Liver (tissue), 8 donors: ENCODE measurements at regions not wholly inside any gene's neighbourhood (a gene's known extent, or its start where the extent isn't known, plus 50 kb on each side); places are given as distances from the start of the nearest gene placed in this dataset.

Source experiments
- DNase-seq: peaks from one replicate; pipeline ENCODE4 v3.0.0-alpha.2; 2017; ENCODE audit warnings: low spot score
- H3K27ac ChIP-seq, 2 donors: one replicate each; pipeline ENCODE4 v1.7.0; 2013; ENCODE audit warnings: inconsistent platforms in 2 of 2, low read length in 2 of 2, control low read depth in 1 of 2, low read depth in 1 of 2, mild to moderate bottlenecking in 1 of 2
- H3K27me3 ChIP-seq, 4 donors: one replicate each; pipeline versions ENCODE4 v1.6.1 to v1.7.0; 2013; ENCODE audit warnings: low read length in 3 of 4, inconsistent platforms in 1 of 4, mild to moderate bottlenecking in 1 of 4, moderate library complexity in 1 of 4; ENCODE audit not compliant: control insufficient read depth in 4 of 4, insufficient read depth in 4 of 4
- H3K36me3 ChIP-seq, 4 donors: one replicate each; pipeline versions ENCODE4 v1.6.1 to v1.7.0; 2013; ENCODE audit warnings: low read length in 3 of 4, mild to moderate bottlenecking in 3 of 4, low read depth in 1 of 4, moderate library complexity in 1 of 4; ENCODE audit not compliant: control insufficient read depth in 4 of 4, insufficient read depth in 3 of 4
- H3K4me1 ChIP-seq, 4 donors: one replicate each; pipeline versions ENCODE4 v1.6.1 to v1.7.0; 2013; ENCODE audit warnings: low read length in 3 of 4, mild to moderate bottlenecking in 3 of 4, moderate library complexity in 1 of 4; ENCODE audit not compliant: control insufficient read depth in 4 of 4, insufficient read depth in 4 of 4
- H3K4me3 ChIP-seq, 3 donors: one replicate each; pipeline versions ENCODE4 v1.6.1 to v1.7.0; 2013; ENCODE audit warnings: low read length in 3 of 3, control low read depth in 1 of 3, low read depth in 1 of 3, mild to moderate bottlenecking in 1 of 3
- H3K9ac ChIP-seq, 2 donors: one replicate each; pipeline ENCODE4 v1.7.0; 2013; ENCODE audit warnings: low read length in 2 of 2, mild to moderate bottlenecking in 2 of 2, moderate library complexity in 2 of 2, control low read depth in 1 of 2, low read depth in 1 of 2
- H3K9me3 ChIP-seq, 4 donors: one replicate each; pipeline versions ENCODE4 v1.6.1 to v1.7.0; 2013; ENCODE audit warnings: low read length in 3 of 4; ENCODE audit not compliant: control insufficient read depth in 4 of 4
- ATF3 ChIP-seq: IDR thresholded peaks from 2 replicates; pipeline ENCODE4 v1.6.1; 2016; ENCODE audit warnings: antibody characterized with exemption
- CTCF ChIP-seq: fragments of 150-350 bp; IDR thresholded peaks from 2 replicates; pipeline ENCODE4 v1.5.1; 2017; ENCODE audit warnings: improper control_type of control experiment, low read depth, low read length; ENCODE audit not compliant: missing input control
- EGR1 ChIP-seq, 2 donors: IDR thresholded peaks; 2 replicates each; pipeline ENCODE4 v1.6.1; 2016 to 2018; ENCODE audit warnings: antibody characterized with exemption in 2 of 2, low read depth in 2 of 2
- FOXA1 ChIP-seq: IDR thresholded peaks from 2 replicates; pipeline ENCODE4 v1.6.1; 2016; ENCODE audit warnings: antibody characterized with exemption
- FOXA2 ChIP-seq: IDR thresholded peaks from 2 replicates; pipeline ENCODE4 v1.6.1; 2016; ENCODE audit warnings: antibody characterized with exemption
- GABPA ChIP-seq, 2 donors: IDR thresholded peaks in 1 of 2; conservative IDR thresholded peaks in 1 of 2; 2 replicates each; pipeline ENCODE4 v1.6.1; 2016; ENCODE audit warnings: antibody characterized with exemption in 2 of 2, mild to moderate bottlenecking in 1 of 2, moderate library complexity in 1 of 2
- HNF4A ChIP-seq, 2 donors: conservative IDR thresholded peaks; 2 replicates each; pipeline ENCODE4 v1.6.1; 2016; ENCODE audit warnings: antibody characterized with exemption in 2 of 2, mild to moderate bottlenecking in 2 of 2
- HNF4G ChIP-seq: IDR thresholded peaks from 2 replicates; pipeline ENCODE4 v1.6.1; 2016; ENCODE audit warnings: antibody characterized with exemption
- JUND ChIP-seq, 2 donors: IDR thresholded peaks; 2 replicates each; pipeline ENCODE4 v1.6.1; 2016; ENCODE audit warnings: antibody characterized with exemption in 2 of 2
- MAX ChIP-seq: IDR thresholded peaks from 2 replicates; pipeline ENCODE4 v1.6.1; 2016; ENCODE audit warnings: antibody characterized with exemption
- NR2F2 ChIP-seq: IDR thresholded peaks from 2 replicates; pipeline ENCODE4 v1.6.1; 2016; ENCODE audit warnings: antibody characterized with exemption
- RAD21 ChIP-seq, 2 donors: IDR thresholded peaks; 2 replicates each; pipeline ENCODE4 v1.6.1; 2016; ENCODE audit warnings: antibody characterized with exemption in 2 of 2, mild to moderate bottlenecking in 2 of 2
- RXRA ChIP-seq, 2 donors: IDR thresholded peaks; 2 replicates each; pipeline ENCODE4 v1.6.1; 2017 to 2018; ENCODE audit warnings: antibody characterized with exemption in 2 of 2, mild to moderate bottlenecking in 1 of 2
- SP1 ChIP-seq: IDR thresholded peaks from 2 replicates; pipeline ENCODE4 v1.6.1; 2018; ENCODE audit warnings: antibody characterized with exemption, mild to moderate bottlenecking
- TAF1 ChIP-seq: conservative IDR thresholded peaks from 2 replicates; pipeline ENCODE4 v1.6.1; 2016; ENCODE audit warnings: antibody characterized with exemption, mild to moderate bottlenecking
- YY1 ChIP-seq: IDR thresholded peaks from 2 replicates; pipeline ENCODE4 v1.6.1; 2016; ENCODE audit warnings: antibody characterized with exemption, mild to moderate bottlenecking
- ZBTB33 ChIP-seq: IDR thresholded peaks from 2 replicates; pipeline ENCODE4 v1.6.1; 2016; ENCODE audit warnings: antibody characterized with exemption
- WGBS: extraction: QIAGEN DNeasy Blood & Tissue Kit; methylation state at CpG from one replicate; pipeline ENCODE4 v1.1.7; 2013; 5-methylcytosine and 5-hydroxymethylcytosine counted together
- donor health status: healthy.
- donor health status: healthy.
- donor health status: healthy.
- donor health status: healthy.
- donor health status: healthy.

- TF ChIP-seq MAX = no peak
- no peak for TF ChIP-seq SP1
- no peak for TF ChIP-seq FOXA2
- DNase-seq = no peak
- peaks cover 0 to 2% (median 0%) of the 10 kb centered on the region in 4 donors for H3K27me3 ChIP-seq
- no peaks in the 10 kb centered on the region for H3K4me1 ChIP-seq
- H3K27ac ChIP-seq = no peak overlapping the region
- 88% methylated on average over 2 of the region's 2 CpGs for WGBS
- H3K36me3 ChIP-seq = no peaks in the 10 kb centered on the region
- no peak overlapping the region for H3K9ac ChIP-seq
- H3K9me3 ChIP-seq = no peaks in the 10 kb centered on the region
- no peak overlapping the region for H3K4me3 ChIP-seq
These were observed 854.0 kb upstream of the SEL1L start for GRCh38 chr14:82387699-82388098.

GRCh38 chr14:82388488-82388887 is 854.8 kb upstream of the SEL1L start:
- Histone ChIP-seq H3K27me3 (peaks cover 0 to 2% (median 0%) of the 10 kb centered on the region in 4 donors), H3K9me3 (no peaks in the 10 kb centered on the region), H3K9ac (no peak overlapping the region), H3K36me3 (no peaks in the 10 kb centered on the region), H3K27ac (no peak overlapping the region), H3K4me1 (no peaks in the 10 kb centered on the region), H3K4me3 (no peak overlapping the region)
- WGBS = 56% methylated on average over 4 of the region's 4 CpGs
- DNase-seq = no peak
- no peak for TF ChIP-seq RAD21 (IDR thresholded peaks at IDR 0.05)
- no peak for TF ChIP-seq FOXA2
- TF ChIP-seq HNF4A (conservative IDR thresholded peaks at IDR 0.05) = no peak
- TF ChIP-seq SP1 = no peak
- TF ChIP-seq TAF1 = no peak
- TF ChIP-seq EGR1 (IDR thresholded peaks at IDR 0.05; ENCODE audit: low read depth in 2 of 2) = no peak
- no peak for TF ChIP-seq NR2F2
- TF ChIP-seq ZBTB33 = no peak
- no peak for TF ChIP-seq MAX
- no peak for TF ChIP-seq FOXA1
- no peak for TF ChIP-seq CTCF
- no peak for TF ChIP-seq HNF4G
- TF ChIP-seq YY1 = no peak
- TF ChIP-seq GABPA (IDR thresholded peaks at IDR 0.05 in 1 of 2, conservative IDR thresholded peaks at IDR 0.05 in 1 of 2) = no peak
- TF ChIP-seq JUND (IDR thresholded peaks at IDR 0.05) = no peak

GRCh38 chr14:82390586-82390985 is 856.9 kb upstream of the SEL1L start:
- H3K9ac ChIP-seq = no peak overlapping the region
- WGBS = 81% methylated on average over 1 of the region's 1 CpG
- no peaks in the 10 kb centered on the region for H3K9me3 ChIP-seq
- no peaks in the 10 kb centered on the region for H3K4me1 ChIP-seq
- H3K27me3 ChIP-seq = peaks cover 0 to 2% (median 0%) of the 10 kb centered on the region in 4 donors
- H3K27ac ChIP-seq = no peak overlapping the region
- DNase-seq = no peak
- H3K4me3 ChIP-seq = no peak overlapping the region
- H3K36me3 ChIP-seq = no peaks in the 10 kb centered on the region
- TF ChIP-seq TAF1 (no peak), FOXA2 (no peak), CTCF (no peak), GABPA (IDR thresholded peaks at IDR 0.05 in 1 of 2, conservative IDR thresholded peaks at IDR 0.05 in 1 of 2) (no peak), EGR1 (IDR thresholded peaks at IDR 0.05; ENCODE audit: low read depth in 2 of 2) (no peak), ATF3 (no peak), YY1 (no peak), MAX (no peak), HNF4G (no peak), HNF4A (conservative IDR thresholded peaks at IDR 0.05) (no peak), ZBTB33 (no peak), RAD21 (IDR thresholded peaks at IDR 0.05) (no peak), JUND (IDR thresholded peaks at IDR 0.05) (no peak), NR2F2 (no peak), FOXA1 (no peak), RXRA (IDR thresholded peaks at IDR 0.05) (no peak), SP1 (no peak)
